CD14-positive monocyte (primary cell): ENCODE measurements at regions not wholly inside any gene's neighbourhood (a gene's known extent, or its start where the extent isn't known, plus 50 kb on each side); places are given as distances from the start of the nearest gene placed in this dataset.

Experiments
- DNase-seq, 3 donors: peaks; one replicate each; pipeline ENCODE4 v3.0.0-alpha.2; 2011 to 2022
- H2AFZ ChIP-seq: 2 replicates; pipeline ENCODE4 v1.6.0; 2012; ENCODE audit warnings: mild to moderate bottlenecking, low read depth, low read length, inconsistent platforms; ENCODE audit not compliant: insufficient read depth, poor library complexity, severe bottlenecking
- H3K27ac ChIP-seq, 2 donors: 1 replicate in 1 of 2; 2 replicates in 1 of 2; pipeline ENCODE4 v1.5.1; 2012 to 2013; ENCODE audit warnings: low read length in 2 of 2, control low read depth in 1 of 2, inconsistent platforms in 1 of 2, low read depth in 1 of 2, mild to moderate bottlenecking in 1 of 2
- H3K27me3 ChIP-seq, 2 donors: one replicate each; pipeline versions ENCODE4 v1.6.0 to v1.6.1; 2011 to 2013; ENCODE audit warnings: low read length in 2 of 2; ENCODE audit not compliant: control insufficient read depth in 2 of 2, insufficient read depth in 2 of 2
- H3K36me3 ChIP-seq, 2 donors: replicated peaks in 1 of 2; 1 replicate in 1 of 2; 2 replicates in 1 of 2; pipeline versions ENCODE4 v1.5.1 to v1.6.1; 2012 to 2013; ENCODE audit warnings: low read length in 2 of 2, control low read depth in 1 of 2, inconsistent platforms in 1 of 2, mild to moderate bottlenecking in 1 of 2; ENCODE audit not compliant: insufficient read depth in 2 of 2, control insufficient read depth in 1 of 2
- H3K4me1 ChIP-seq, 2 donors: 1 replicate in 1 of 2; 2 replicates in 1 of 2; pipeline versions ENCODE4 v1.5.1 to v1.6.1; 2012 to 2013; ENCODE audit warnings: low read length in 2 of 2, control low read depth in 1 of 2, inconsistent platforms in 1 of 2, mild to moderate bottlenecking in 1 of 2, moderate library complexity in 1 of 2; ENCODE audit not compliant: insufficient read depth in 2 of 2, control insufficient read depth in 1 of 2
- H3K4me2 ChIP-seq: replicated peaks from 2 replicates; pipeline ENCODE3; 2012; ENCODE audit warnings: low read length, moderate library complexity, mild to moderate bottlenecking; ENCODE audit not compliant: poor library complexity, severe bottlenecking; ENCODE audit errors: extremely low read depth
- H3K4me3 ChIP-seq, 3 experiments: fragments of 200-600 bp in 1 of 3; sonication (generic) in 1 of 3; replicated peaks in 1 of 3; 1 replicate in 2 of 3; 2 replicates in 1 of 3; pipeline ENCODE4 v1.5.1; 2011 to 2013; ENCODE audit warnings: low read length in 3 of 3, mild to moderate bottlenecking in 3 of 3, control low read depth in 2 of 3, low read depth in 2 of 3, inconsistent platforms in 1 of 3, moderate library complexity in 1 of 3
- H3K79me2 ChIP-seq: 2 replicates; pipeline ENCODE4 v1.6.0; 2012; ENCODE audit warnings: mild to moderate bottlenecking, control low read depth, inconsistent platforms, low read length, moderate library complexity; ENCODE audit not compliant: insufficient read depth
- H3K9ac ChIP-seq: 2 replicates; pipeline ENCODE4 v1.6.0; 2017; ENCODE audit warnings: low read length, mild to moderate bottlenecking; ENCODE audit not compliant: insufficient read depth, poor library complexity, severe bottlenecking
- H3K9me3 ChIP-seq, 2 donors: replicated peaks in 1 of 2; 1 replicate in 1 of 2; 2 replicates in 1 of 2; pipeline versions ENCODE4 v1.5.1 to v1.6.1; 2012 to 2013; ENCODE audit warnings: low read length in 2 of 2, control low read depth in 1 of 2; ENCODE audit not compliant: control insufficient read depth in 1 of 2, insufficient read depth in 1 of 2
- H4K20me1 ChIP-seq: 2 replicates; pipeline ENCODE4 v1.6.0; 2012; ENCODE audit warnings: mild to moderate bottlenecking, low read length, control low read depth, moderate library complexity; ENCODE audit not compliant: insufficient read depth
- H3K27ac Mint-ChIP-seq, 7 donors: one replicate each; pipeline ENCODE4 v1.8.0; 2020; ENCODE audit warnings: mild to moderate bottlenecking in 7 of 7, mixed read lengths in 7 of 7, moderate library complexity in 6 of 7, inconsistent platforms in 2 of 7
- H3K27me3 Mint-ChIP-seq, 3 donors: one replicate each; pipeline ENCODE4 v1.8.0; 2021 to 2022; ENCODE audit warnings: low read depth in 3 of 3, mild to moderate bottlenecking in 3 of 3, mixed read lengths in 3 of 3, moderate library complexity in 3 of 3, inconsistent platforms in 1 of 3
- H3K36me3 Mint-ChIP-seq, 2 donors: one replicate each; pipeline ENCODE4 v1.8.0; 2020; ENCODE audit warnings: mixed read lengths in 2 of 2, inconsistent platforms in 1 of 2, mild to moderate bottlenecking in 1 of 2
- H3K4me1 Mint-ChIP-seq: one replicate; pipeline ENCODE4 v1.8.0; 2020; ENCODE audit warnings: mild to moderate bottlenecking, mixed read lengths
- H3K4me3 Mint-ChIP-seq, 2 donors: one replicate each; pipeline ENCODE4 v1.8.0; 2020; ENCODE audit warnings: mild to moderate bottlenecking in 2 of 2, mixed read lengths in 2 of 2, moderate library complexity in 1 of 2
- H3K9me3 Mint-ChIP-seq, 7 donors: one replicate each; pipeline ENCODE4 v1.8.0; 2020 to 2022; ENCODE audit warnings: mixed read lengths in 7 of 7, mild to moderate bottlenecking in 6 of 7, moderate library complexity in 6 of 7, inconsistent platforms in 2 of 7
- WGBS: methylation state at CpG from one replicate; pipeline ENCODE4 v1.1.5; 2013; ENCODE audit warnings: missing lambda C conversion rate; ENCODE audit not compliant: insufficient coverage; 5-methylcytosine and 5-hydroxymethylcytosine counted together
- intact Hi-C, 2 donors: fragments of 100-400 bp; cut with micrococcal nuclease; formaldehyde crosslinking; loops; one replicate each; pipeline versions ENCODE4 v1.15.0 to v1.15.1; 2023
- TF ChIP-seq, protein P1 (sequence below): fragments of 200-600 bp; IDR thresholded peaks from one replicate; pipeline ENCODE4 v1.8.0; 2022; ENCODE audit warnings: antibody characterized with exemption, mild to moderate bottlenecking

DNA sequence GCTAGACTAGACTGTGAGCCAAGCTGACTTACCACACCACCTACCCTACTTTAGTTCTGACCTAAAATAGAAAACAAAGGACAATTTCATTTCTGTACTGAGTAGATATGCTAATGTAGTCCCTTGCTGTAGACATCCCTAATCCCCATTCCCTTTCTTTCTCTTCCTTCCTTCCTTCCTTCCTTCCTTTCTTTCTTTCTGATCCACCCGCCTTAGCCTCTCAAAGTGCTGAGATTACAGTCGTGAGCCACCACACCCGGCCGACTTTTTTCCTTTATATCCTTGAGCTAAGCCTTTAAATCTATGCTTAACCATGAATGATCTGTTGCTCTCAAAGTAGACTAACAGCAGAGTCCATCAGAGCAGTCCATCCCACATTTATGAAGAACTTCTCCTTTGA, 465.0 kb downstream of the SLITRK6 start:
- intact Hi-C loops, result no loop called here
- Histone ChIP-seq H3K4me1 (no peaks in the 10 kb centered on the region), H2AFZ (no peak overlapping the region), H3K9ac (no peak overlapping the region), H4K20me1 (no peaks in the 10 kb centered on the region), H3K27ac (no peak overlapping the region), H3K36me3 (no peaks in the 10 kb centered on the region), H3K4me2 (no peak overlapping the region), H3K9me3 (peaks cover 0 to 1% of the 10 kb centered on the region in 2 donors), H3K27me3 (no peaks in the 10 kb centered on the region), H3K4me3 (no peak overlapping the region), H3K79me2 (no peaks in the 10 kb centered on the region)
- H3K9me3 Mint-ChIP-seq, result peaks cover 2 to 8% (median 3%) of the 10 kb centered on the region in 7 donors
- DNase-seq, result no peak
- no peaks in the 10 kb centered on the region for H3K4me1 Mint-ChIP-seq
- WGBS, result 74% methylated on average over 3 of the region's 4 CpGs
- no peaks in the 10 kb centered on the region for H3K27me3 Mint-ChIP-seq
- H3K27ac Mint-ChIP-seq, result no peak overlapping the region
- no peak overlapping the region for H3K4me3 Mint-ChIP-seq
- TF ChIP-seq, protein P1, sequence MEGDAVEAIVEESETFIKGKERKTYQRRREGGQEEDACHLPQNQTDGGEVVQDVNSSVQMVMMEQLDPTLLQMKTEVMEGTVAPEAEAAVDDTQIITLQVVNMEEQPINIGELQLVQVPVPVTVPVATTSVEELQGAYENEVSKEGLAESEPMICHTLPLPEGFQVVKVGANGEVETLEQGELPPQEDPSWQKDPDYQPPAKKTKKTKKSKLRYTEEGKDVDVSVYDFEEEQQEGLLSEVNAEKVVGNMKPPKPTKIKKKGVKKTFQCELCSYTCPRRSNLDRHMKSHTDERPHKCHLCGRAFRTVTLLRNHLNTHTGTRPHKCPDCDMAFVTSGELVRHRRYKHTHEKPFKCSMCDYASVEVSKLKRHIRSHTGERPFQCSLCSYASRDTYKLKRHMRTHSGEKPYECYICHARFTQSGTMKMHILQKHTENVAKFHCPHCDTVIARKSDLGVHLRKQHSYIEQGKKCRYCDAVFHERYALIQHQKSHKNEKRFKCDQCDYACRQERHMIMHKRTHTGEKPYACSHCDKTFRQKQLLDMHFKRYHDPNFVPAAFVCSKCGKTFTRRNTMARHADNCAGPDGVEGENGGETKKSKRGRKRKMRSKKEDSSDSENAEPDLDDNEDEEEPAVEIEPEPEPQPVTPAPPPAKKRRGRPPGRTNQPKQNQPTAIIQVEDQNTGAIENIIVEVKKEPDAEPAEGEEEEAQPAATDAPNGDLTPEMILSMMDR, result no peak
- no peaks in the 10 kb centered on the region for H3K36me3 Mint-ChIP-seq

DNA sequence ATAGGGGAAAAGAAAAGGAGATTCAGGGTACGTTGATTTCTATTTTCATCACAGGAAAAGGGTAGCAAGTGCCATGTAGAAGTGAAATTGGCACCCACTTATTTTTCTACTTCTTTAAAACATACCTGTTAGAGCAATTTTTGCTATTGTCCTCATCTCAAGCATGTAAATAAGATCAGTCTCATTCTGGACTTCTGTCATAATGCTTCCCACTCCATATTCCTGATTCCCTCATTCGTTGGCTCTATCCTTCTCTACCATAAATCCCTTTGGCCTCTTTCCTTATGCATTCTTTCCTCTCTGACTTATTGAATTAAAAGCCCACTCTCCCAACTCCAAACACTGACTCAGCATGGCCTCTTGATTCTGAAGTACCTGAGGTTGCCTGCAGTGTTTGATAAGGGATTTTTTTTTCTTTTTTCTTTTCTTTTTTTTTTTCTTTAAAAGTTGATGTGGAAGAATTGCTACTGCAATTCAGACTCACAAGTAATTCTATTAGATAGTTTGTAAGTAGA, 465.7 kb downstream of the SLITRK6 start:
- Mint-ChIP-seq H3K27ac (no peak overlapping the region), H3K4me1 (no peaks in the 10 kb centered on the region), H3K36me3 (no peaks in the 10 kb centered on the region), H3K27me3 (no peaks in the 10 kb centered on the region), H3K9me3 (peaks cover 2 to 8% (median 3%) of the 10 kb centered on the region in 7 donors), H3K4me3 (no peak overlapping the region)
- intact Hi-C loops, result no loop called here
- Histone ChIP-seq H3K4me3 (no peak overlapping the region), H3K9me3 (no peaks in the 10 kb centered on the region), H3K36me3 (no peaks in the 10 kb centered on the region), H3K79me2 (no peaks in the 10 kb centered on the region), H4K20me1 (no peaks in the 10 kb centered on the region), H3K27ac (no peak overlapping the region), H3K27me3 (no peaks in the 10 kb centered on the region), H3K4me1 (no peaks in the 10 kb centered on the region), H2AFZ (no peak overlapping the region), H3K4me2 (no peak overlapping the region), H3K9ac (no peak overlapping the region)
- WGBS, result 0% methylated on average over 1 of the region's 2 CpGs
- no peak for DNase-seq
- TF ChIP-seq, protein P1, result no peak
